Amygdala (tissue), 56 donors: ENCODE measurements at regions not wholly inside any gene's neighbourhood (a gene's known extent, or its start where the extent isn't known, plus 50 kb on each side); places are given as distances from the start of the nearest gene placed in this dataset.
"Not testable (repeated sequence)": the region's sequence is repeated elsewhere in the genome, so short reads cannot be mapped to it uniquely, and the experiment has no call there.

ENCODE experiments used
- DNase-seq, 56 donors: peaks; one replicate each; lab custom pipeline; 2025; lab: John Stamatoyannopoulos, UW

GRCh38 chrX:145393702-145394235, 146.5 kb downstream of the SPANXN1 start:
- no peak for DNase-seq

GRCh38 chrX:145394344-145394743, 147.0 kb downstream of the SPANXN1 start:
- DNase-seq, result no peak

DNA sequence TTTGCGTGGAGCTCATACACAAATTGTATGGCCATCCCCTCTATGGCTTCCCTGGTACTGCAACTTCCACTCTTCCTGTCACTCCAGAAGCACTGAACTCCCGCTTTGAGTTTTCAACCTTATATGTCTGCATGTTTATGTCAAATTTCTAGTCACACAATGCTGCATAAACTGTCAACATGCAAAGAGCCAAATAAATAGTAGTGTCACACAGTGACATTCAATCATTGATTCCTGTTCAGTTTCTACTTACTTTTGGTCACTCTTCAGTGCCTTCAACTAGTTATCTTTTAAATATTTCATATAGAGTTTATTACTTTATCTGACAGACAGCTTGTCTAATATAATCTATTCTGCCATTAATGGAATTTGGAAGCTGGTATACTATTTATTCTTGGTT, 149.3 kb downstream of the SPANXN1 start:
- no peak for DNase-seq

- DNase-seq, result peak in 5 of 56 donors; percentile 0 to 36 (median 0)
Measured at GRCh38 chrX:145405012-145405411, 157.7 kb downstream of the SPANXN1 start.

GRCh38 chrX:145410622-145411021, 163.3 kb downstream of the SPANXN1 start:
- DNase-seq, result no peak

DNA sequence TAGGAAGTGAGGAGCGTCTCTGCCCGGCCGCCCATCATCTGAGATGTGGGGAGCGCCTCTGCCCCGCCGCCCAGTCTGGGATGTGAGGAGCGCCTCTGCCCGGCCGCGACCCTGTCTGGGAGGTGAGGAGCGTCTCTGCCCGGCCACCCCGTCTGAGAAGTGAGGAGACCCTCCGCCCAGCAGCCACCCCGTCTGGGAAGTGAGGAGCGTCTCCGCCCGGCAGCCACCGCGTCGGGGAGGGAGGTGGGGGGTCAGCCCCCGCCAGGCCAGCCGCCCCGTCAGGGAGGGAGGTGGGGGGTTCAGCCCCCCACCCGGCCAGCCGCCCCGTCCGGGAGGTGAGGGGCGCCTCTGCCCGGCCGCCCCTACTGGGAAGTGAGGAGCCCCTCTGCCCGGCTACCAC, 188.9 kb downstream of the SPANXN1 start:
- DNase-seq, result not testable (repeated sequence)

DNA sequence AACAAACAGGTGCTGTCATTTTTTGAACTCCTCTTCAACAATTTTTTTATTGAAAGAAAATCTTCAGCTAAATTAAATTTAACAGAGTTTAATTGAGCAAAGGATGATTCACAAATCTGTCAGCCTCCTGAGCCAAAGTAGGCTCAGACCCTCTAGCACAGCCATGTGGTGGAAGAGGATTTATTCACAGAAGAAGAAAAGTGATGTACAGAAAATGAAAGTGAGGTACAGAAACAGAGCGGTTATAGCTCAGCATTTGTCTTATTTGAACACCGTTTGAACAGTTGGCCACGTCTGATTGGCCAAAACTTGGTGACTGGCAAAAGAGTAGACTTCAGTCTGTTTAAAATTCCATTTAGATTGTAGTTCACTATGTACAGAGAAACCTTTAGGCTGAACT, 217.3 kb downstream of the SPANXN1 start:
- DNase-seq, result no peak

GRCh38 chrX:145475725-145476124, 228.4 kb downstream of the SPANXN1 start:
- DNase-seq, result no peak

DNA sequence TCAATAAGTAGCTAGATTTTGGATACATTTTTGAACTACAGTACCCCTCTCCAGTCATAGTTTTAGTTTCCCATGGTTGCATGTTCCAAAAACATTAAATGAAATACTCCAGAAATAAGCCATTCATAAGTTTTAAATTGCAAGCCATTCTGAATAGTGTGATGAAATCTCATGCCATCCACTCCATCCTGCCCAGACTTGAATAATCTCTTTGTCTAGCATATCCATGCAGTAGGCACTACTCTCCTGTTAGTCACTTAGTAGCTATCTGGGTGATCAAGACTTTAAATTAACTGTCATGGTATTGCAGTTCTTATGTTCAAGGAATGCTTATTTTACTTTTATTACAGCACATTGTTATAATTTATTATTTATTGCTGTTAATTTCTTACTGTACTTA, 237.4 kb downstream of the SPANXN1 start:
- no peak for DNase-seq

- DNase-seq, result no peak
Measured at GRCh38 chrX:145502670-145503069, 255.4 kb downstream of the SPANXN1 start.

- no peak for DNase-seq
Measured at GRCh38 chrX:145506214-145506613, 258.9 kb downstream of the SPANXN1 start.

DNA sequence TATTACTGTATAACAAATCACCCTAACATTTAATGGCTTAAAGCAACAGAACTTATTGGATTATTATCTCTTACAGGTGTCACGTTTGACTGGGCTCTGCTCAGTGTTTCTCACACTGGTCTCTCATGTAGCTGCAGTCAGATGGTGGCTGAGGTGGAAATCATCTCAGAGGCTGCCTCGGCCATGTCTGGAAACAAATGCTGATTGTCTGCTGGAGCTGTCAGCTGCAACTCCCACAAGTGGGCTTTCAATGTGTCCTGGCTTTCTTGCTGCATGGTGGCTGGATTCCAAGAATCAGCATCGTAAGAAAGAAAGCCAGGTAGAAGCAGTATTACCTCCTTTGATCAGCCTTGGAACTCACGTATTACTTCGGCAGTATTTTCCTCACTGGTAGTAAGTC, 277.6 kb downstream of the SPANXN1 start:
- peak in 17 of 56 donors; percentile 0 to 32 (median 2) for DNase-seq

GRCh38 chrX:145532176-145532780, 285.0 kb downstream of the SPANXN1 start:
- DNase-seq, result no peak

DNA sequence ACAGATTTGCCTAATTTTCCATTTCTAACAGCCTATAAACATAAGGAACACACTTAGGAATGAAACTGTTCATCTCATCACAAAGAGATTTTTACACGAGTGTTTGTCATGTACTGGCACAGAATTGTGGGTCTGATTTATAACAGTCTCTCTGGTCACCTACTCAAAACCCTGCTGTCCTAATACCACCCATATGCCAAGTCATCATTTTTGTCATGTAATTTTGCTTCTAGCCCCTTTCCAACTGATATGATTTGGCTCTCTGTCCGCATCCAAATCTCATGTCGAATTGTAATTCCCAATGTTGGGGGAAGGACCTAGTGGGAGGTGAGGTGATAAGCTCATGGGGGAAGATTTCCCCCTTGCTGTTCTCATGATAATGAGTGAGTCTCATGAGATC, 284.1 kb upstream of the SLITRK2 start:
- DNase-seq, result no peak

DNA sequence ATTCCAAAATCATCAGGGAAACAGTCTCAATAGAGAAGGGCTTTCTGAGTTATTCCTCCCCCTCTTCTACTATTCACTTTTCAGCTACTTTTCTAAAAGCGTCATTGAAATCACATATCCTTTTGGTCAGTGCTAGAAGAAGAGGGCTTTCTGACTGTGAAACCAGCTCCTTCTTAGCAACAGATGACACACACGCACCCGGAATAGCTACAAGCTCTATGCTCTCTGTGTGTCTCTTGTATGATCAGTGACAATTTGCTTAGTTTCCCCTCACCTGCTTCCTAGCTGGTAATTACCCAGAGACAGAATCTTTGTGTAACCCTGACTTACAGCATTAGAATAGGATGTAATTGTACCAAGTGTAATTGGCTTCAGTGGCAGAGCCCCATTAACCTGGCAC, 268.1 kb upstream of the SLITRK2 start:
- DNase-seq, result peak in 2 of 56 donors; percentile 0 to 2

GRCh38 chrX:145552643-145553042, 265.0 kb upstream of the SLITRK2 start:
- DNase-seq, result no peak

- no peak for DNase-seq
Measured at GRCh38 chrX:145553702-145554101, 263.9 kb upstream of the SLITRK2 start.

DNA sequence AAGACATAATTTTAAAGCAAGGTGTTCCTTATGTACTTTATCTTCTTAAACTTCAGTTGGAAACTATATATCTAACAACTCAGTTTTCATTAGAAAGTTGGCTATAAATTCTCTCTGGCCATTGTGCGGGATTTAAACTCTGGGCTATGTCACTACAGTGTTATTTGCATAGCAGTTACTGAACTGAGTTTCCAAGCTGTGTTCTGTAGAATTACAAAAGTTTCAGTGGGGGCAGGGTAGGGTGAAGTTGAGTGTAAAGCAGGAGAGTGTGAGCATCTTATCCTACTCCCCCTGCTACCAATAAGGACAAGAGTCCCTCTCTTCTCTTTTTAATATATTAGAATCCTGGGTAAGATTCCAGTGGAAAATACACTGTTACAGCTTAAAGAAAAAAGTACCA, 254.5 kb upstream of the SLITRK2 start:
- DNase-seq, result no peak

- DNase-seq, result no peak
Measured at GRCh38 chrX:145609951-145610511, 207.6 kb upstream of the SLITRK2 start.

DNA sequence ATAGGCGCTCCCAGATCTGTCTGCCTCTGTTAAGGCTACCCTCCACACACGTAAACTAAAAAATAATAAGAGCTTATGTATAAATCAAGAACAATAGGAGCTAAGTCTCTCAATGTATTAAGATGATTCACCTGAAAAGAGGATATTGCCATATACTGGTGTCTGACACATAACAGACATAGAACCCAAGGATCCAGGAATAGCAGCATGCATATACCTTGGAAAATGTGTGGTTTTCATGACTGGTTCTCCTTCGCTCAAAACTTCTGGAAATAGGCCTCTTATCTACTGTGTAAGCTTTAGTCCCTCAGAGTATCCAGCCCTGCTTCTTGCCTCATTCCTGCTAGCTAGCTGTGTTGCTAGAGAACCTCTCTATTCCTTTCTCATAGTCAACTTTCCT, 203.7 kb upstream of the SLITRK2 start:
- DNase-seq, result no peak

DNA sequence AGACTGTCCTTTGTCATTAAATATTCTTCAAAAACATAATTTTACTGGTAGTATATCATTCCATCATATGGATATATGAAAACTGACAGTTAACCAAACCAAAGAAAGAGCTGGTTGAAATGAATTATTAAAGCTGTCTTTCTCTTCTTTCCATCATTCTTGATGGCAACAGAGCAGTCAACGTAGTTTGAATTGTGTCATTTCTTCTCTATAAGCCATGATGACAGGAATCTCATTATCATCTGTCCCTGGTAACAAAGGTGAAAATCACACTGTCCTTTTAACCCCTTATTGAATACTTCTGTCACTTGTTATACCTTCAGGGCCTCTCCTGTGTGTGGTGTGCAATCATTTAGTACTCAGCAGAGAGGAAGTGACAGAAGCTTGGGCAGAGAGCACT, 197.0 kb upstream of the SLITRK2 start:
- DNase-seq, result no peak

- DNase-seq, result no peak
Measured at GRCh38 chrX:145623453-145623852, 194.2 kb upstream of the SLITRK2 start.

DNA sequence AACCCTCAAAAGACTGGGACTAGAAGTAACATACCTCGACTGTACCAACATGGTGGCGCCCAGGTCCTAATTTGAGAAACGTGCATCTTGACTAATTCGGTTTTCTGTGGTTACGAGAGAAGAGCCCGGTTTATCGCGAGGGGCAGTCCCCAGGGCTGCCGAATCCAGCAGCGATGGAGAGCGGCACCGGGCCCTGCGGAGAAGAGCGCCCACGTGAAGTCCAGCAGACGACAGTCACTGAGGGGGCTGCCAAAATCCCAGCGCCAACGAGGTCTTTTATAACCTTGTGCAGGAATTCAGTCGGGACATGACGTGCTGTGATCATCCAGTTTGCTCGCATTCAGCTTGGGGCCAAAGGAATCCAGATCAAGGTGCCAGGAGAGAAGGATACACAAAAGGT, 187.5 kb upstream of the SLITRK2 start:
- DNase-seq, result no peak
